A673 (cell line): ENCODE measurements at regions not wholly inside any gene's neighbourhood (a gene's known extent, or its start where the extent isn't known, plus 50 kb on each side); places are given as distances from the start of the nearest gene placed in this dataset.

Source experiments
- EZH2 ChIP-seq: fragments of 200-600 bp; sonication (generic); IDR thresholded peaks from 2 replicates; pipeline ENCODE4 v1.6.1; 2017; ENCODE audit warnings: borderline replicate concordance, low read depth, mild to moderate bottlenecking, mixed read lengths, antibody characterized with exemption, low read length; ENCODE audit not compliant: poor library complexity, severe bottlenecking
- TF ChIP-seq, protein P1 (sequence below): fragments of 300-800, 200-600 bp; sonication (generic); conservative IDR thresholded peaks from 2 replicates; pipeline ENCODE4 v1.5.1; 2017; ENCODE audit warnings: low read depth, mild to moderate bottlenecking, antibody characterized with exemption, low read length, moderate library complexity, mixed read lengths

DNA sequence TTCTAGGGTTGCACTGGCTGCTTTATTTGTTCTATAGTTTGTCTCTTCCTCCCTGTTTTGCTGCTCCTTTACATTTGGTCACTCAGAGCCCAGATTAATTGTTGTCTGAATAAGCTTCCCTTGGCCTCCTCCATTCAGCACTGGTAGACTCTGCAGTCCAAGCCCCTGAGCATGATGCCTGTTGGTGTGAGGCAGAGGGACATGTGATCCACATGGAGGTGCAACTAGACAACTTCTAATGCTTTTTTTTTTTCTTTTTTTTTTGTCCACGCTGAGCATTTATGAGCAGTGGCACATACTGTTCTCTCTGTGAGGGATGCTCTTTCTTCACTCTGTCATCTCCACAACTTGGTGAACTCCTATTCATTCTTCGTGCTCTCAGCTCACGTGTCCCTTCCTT, 167.3 kb upstream of the TBC1D5 start:
- TF ChIP-seq, protein P1, sequence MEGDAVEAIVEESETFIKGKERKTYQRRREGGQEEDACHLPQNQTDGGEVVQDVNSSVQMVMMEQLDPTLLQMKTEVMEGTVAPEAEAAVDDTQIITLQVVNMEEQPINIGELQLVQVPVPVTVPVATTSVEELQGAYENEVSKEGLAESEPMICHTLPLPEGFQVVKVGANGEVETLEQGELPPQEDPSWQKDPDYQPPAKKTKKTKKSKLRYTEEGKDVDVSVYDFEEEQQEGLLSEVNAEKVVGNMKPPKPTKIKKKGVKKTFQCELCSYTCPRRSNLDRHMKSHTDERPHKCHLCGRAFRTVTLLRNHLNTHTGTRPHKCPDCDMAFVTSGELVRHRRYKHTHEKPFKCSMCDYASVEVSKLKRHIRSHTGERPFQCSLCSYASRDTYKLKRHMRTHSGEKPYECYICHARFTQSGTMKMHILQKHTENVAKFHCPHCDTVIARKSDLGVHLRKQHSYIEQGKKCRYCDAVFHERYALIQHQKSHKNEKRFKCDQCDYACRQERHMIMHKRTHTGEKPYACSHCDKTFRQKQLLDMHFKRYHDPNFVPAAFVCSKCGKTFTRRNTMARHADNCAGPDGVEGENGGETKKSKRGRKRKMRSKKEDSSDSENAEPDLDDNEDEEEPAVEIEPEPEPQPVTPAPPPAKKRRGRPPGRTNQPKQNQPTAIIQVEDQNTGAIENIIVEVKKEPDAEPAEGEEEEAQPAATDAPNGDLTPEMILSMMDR: no peak
- no peak for TF ChIP-seq EZH2
